A549 (cell line): ENCODE measurements at regions not wholly inside any gene's neighbourhood (a gene's known extent, or its start where the extent isn't known, plus 50 kb on each side); places are given as distances from the start of the nearest gene placed in this dataset.

Experiments used
- BHLHE40 ChIP-seq: IDR thresholded peaks from 2 replicates; pipeline ENCODE4 v1.6.1; 2012; ENCODE audit warnings: low read depth, low read length, inconsistent platforms
- CTCF ChIP-seq: fragments of >200 bp; sonication (Bioruptor Twin); formaldehyde crosslinking; IDR thresholded peaks from 3 replicates; pipeline ENCODE4 v1.5.1; 2016
- EP300 ChIP-seq, 2 experiments: fragments of >200 bp; sonication (Bioruptor Twin); formaldehyde crosslinking; IDR thresholded peaks; 2 replicates in 1 of 2; 3 replicates in 1 of 2; pipeline ENCODE4 v1.6.1; 2016 to 2017
- MAX ChIP-seq: IDR thresholded peaks from 2 replicates; pipeline ENCODE4 v1.6.1; 2012
- SREBF2 ChIP-seq: fragments of 450-650 bp; IDR thresholded peaks from 2 replicates; pipeline ENCODE4 v1.6.1; 2014; ENCODE audit warnings: mild to moderate bottlenecking, moderate library complexity

- TF ChIP-seq CTCF (no peak), SREBF2 (no peak), MAX (no peak), BHLHE40 (no peak), EP300 (IDR thresholded peaks at IDR 0.05) (no peak)
Measured at GRCh38 chr4:137722910-137723309, 190.6 kb upstream of the PCDH18 start.
